GM18519 (cell line): ENCODE measurements at regions not wholly inside any gene's neighbourhood (a gene's known extent, or its start where the extent isn't known, plus 50 kb on each side); places are given as distances from the start of the nearest gene placed in this dataset.
"Not testable (repeated sequence)": the region's sequence is repeated elsewhere in the genome, so short reads cannot be mapped to it uniquely, and the experiment has no call there.

Experiments used
- ATAC-seq: cut with Tn5 transposase; IDR thresholded peaks from one replicate; pipeline ENCODE4 v1.9.1; 2021; ENCODE audit warnings: mild to moderate bottlenecking, moderate library complexity; ENCODE audit not compliant: unreplicated experiment, low FRiP score

- no peak for ATAC-seq
Observed at GRCh38 chr16:26491962-26492361, 574.8 kb upstream of the C16orf82 start.

- no peak for ATAC-seq
Observed at GRCh38 chr16:26493751-26494150, 573.0 kb upstream of the C16orf82 start.

GRCh38 chr16:26497896-26498295, 568.8 kb upstream of the C16orf82 start:
- ATAC-seq = no peak

- ATAC-seq = no peak
Observed at GRCh38 chr16:26500326-26500725, 566.4 kb upstream of the C16orf82 start.

- no peak for ATAC-seq
Observed at GRCh38 chr16:26505496-26505895, 561.2 kb upstream of the C16orf82 start.

- not testable (repeated sequence) for ATAC-seq
Observed at GRCh38 chr16:26508946-26509345, 557.8 kb upstream of the C16orf82 start.

GRCh38 chr16:26510924-26511323, 555.8 kb upstream of the C16orf82 start:
- ATAC-seq = no peak

GRCh38 chr16:26511463-26511862, 555.3 kb upstream of the C16orf82 start:
- ATAC-seq = no peak

GRCh38 chr16:26521626-26522025, 545.1 kb upstream of the C16orf82 start:
- ATAC-seq = no peak

GRCh38 chr16:26524281-26524680, 542.4 kb upstream of the C16orf82 start:
- ATAC-seq = no peak

- ATAC-seq = no peak
Observed at GRCh38 chr16:26524846-26525245, 541.9 kb upstream of the C16orf82 start.

- no peak for ATAC-seq
Observed at GRCh38 chr16:26525856-26526255, 540.9 kb upstream of the C16orf82 start.

GRCh38 chr16:26526633-26527032, 540.1 kb upstream of the C16orf82 start:
- ATAC-seq = no peak

GRCh38 chr16:26530584-26531289, 536.0 kb upstream of the C16orf82 start:
- no peak for ATAC-seq

GRCh38 chr16:26531290-26531730, 535.4 kb upstream of the C16orf82 start:
- no peak for ATAC-seq

GRCh38 chr16:26532456-26532855, 534.3 kb upstream of the C16orf82 start:
- ATAC-seq = no peak

- ATAC-seq = no peak
Observed at GRCh38 chr16:26542198-26542597, 524.5 kb upstream of the C16orf82 start.

- no peak for ATAC-seq
Observed at GRCh38 chr16:26546573-26546972, 520.2 kb upstream of the C16orf82 start.

GRCh38 chr16:26547681-26548080, 519.0 kb upstream of the C16orf82 start:
- no peak for ATAC-seq

GRCh38 chr16:26550111-26550610, 516.6 kb upstream of the C16orf82 start:
- ATAC-seq = no peak

- no peak for ATAC-seq
Observed at GRCh38 chr16:26554030-26554429, 512.7 kb upstream of the C16orf82 start.

- ATAC-seq = no peak
Observed at GRCh38 chr16:26561303-26561702, 505.4 kb upstream of the C16orf82 start.
